NCI-H1092 (cell line): ENCODE measurements at regions not wholly inside any gene's neighbourhood (a gene's known extent, or its start where the extent isn't known, plus 50 kb on each side); places are given as distances from the start of the nearest gene placed in this dataset.

Experiments used
- DNase-seq: peaks from one replicate; lab custom pipeline; 2025; lab: John Stamatoyannopoulos, UW

DNA sequence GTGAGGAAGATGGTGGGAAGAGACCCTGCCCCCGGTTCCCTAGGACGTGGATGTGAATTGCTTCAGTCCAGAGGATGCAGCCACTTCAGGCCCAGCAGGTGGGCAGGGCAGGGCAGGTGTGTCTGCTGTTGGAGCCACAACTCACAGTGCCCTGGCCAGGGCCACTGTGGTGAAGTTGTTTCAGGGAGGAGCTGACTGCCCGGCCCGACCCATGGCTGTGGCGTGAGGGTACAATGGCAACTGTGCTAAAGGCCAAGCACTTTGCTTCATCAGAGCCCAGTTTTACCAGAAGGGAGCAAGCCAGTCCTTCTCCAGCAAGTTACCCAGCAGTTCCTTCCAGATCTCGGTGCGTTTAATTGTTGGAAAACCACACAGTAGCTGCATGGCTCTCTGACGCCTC lies 1174.4 kb downstream of the BRD1 start:
- DNase-seq, result no peak

DNA sequence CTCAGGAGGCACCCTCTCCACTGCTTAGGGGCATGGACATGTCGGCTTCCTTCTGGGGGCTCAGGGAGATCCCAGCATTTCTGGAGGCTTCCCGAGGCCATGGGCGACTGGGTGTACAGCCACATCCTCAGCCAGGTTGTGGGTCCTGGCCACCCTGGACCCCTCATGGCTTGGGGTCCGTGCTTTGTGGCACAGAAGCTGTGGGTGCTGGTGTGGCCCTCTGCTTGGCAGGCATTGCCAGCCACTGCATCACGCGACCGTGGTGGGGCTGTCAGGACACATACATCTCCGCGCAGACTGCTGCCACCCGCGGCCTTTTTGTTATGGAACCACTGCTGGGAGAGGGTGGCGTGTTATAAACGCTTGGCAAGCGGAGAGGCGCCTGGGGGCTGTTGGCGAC lies 1174.9 kb downstream of the BRD1 start:
- DNase-seq, result no peak

DNA sequence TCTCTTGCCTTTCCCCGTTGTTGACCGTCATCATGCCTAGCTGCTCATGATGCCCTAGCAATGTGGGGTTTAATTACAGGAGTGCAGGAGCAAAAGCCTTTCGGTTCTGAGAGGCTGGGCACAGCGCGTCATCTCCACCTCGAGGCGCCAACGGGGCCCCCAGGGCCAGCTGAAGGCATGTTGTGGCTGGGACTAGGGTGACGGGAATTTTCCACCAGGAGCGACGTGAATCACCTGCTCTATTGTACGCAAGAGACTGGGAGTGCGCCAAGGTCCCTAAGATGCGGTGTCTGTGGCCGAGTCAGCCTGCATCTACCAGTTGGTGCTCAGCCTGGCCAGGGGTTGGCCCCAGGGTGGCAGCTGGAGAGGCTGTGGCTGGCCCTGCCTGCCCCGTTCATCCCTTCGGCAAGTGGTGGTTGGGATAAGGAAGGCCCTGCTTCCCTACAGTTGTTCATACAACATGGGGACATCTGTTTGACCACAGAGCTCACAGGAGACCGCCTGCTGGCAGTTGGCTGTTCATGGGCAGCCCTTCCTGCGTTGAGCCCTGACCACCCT lies 1175.6 kb downstream of the BRD1 start:
- DNase-seq, result no peak

DNA sequence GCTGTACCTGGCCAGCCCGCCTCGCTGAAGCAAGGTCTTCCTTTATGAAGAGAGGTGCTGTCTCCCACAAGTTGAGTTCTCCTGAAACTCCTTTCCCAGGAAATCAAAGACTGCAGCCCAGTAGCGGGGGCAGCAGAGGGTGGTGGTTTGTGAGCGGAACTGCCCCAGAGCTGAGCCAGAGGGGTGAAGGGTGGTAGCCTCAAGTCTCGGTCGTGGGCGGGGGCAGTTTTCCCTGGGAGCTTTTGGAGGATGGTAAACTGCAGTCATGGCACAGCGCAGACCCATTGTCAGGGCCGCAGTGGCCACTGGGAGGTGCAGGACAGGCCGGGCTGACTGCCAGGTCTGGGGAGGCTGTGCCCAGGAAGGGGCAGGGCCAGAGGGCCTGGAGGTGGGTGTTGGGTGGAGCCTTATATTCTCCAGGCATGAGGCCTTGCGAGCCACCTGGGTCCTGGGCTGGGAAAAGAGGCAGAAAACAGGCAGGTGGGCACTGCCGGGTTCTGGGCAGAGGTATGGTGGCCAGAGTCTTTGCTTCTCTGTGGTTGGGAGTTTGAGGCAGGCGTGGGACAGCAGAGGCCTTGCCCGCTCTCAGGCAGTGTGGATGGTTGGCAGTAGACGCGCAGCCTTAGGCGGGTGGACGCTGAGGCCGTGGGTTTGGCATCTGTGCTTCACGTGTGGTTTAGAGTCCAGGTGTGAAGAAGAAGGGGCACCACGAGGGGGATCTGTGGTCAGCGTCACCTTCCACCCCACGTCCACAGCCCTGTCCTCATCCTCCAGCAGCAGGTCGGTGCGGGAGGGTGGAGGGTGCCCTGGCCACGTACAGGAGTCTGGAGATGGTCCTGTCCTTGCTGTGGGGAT lies 1176.4 kb downstream of the BRD1 start:
- no peak for DNase-seq

DNA sequence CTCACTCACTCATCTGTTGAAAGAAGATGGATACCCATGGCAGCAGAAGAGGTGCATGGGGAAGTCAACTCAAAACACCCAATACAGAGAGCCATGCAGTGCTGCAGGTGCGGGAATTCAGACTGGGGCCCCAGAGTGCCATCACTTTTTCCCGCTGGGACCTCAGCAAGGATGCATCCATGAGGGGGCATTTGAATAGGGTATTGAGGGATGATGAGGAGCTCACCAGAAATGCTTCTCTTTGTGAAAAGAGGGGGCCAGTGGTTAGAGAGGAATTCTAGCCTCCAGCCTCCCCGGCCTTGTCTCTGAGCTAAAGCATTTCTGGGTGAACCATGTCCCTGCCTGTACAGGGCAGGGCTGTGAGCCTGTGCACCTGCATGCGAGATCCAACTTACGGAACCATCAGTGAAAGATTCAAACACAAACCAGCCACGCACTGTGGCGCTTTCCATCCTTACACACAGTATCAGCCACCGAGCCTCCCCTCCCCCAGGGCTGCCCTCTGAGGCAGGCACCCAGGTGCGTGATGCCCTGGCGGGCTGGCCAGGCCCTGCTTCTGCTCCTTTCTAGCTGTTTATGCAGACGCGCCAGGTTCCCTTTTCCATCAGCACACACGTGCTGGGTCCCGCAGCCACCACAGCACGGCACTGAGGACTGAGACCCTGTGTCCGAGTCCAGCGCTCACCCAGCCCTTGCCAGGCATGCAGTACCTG lies 1177.2 kb downstream of the BRD1 start:
- DNase-seq, result no peak

DNA sequence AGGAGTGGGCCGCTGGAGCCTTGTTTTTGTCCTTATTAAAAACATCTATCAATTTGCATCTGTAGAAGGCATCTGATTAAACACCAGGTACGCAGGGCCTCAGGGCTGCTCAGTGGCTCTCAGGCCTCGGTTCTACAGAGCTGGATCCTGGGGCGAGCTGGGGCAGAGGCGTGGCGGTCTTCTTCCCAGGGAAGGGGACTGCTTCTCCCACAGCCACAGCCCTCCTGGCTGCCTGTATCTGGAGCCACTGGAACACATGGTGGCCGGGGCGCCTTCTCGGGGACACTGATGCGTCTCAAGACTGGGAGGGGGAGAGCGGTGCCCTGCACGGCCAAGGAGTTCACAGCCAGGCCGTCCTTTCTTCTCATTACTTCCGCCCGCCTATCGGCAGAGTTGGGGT lies 1178.2 kb downstream of the BRD1 start:
- DNase-seq, result no peak

DNA sequence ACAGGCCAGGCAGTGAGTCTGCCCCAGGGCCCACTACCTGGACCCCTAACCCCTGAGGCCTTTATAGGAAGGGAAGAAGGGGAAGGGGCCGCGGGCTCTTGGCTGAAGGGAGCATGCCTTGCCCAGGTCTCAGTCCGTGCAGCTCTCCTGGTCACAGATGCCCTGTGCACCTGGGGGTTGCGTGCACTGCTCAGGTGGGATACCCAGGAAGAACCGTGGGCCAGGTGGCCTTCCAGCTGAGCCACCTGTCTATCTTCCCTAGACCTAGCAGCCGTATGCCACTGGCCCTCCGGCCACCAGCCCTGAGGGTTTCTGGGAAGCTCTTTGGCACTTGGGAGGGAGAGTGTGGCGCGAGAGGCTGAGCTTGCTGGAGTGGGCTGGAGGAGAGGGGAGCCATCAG lies 1178.6 kb downstream of the BRD1 start:
- DNase-seq, result no peak

DNA sequence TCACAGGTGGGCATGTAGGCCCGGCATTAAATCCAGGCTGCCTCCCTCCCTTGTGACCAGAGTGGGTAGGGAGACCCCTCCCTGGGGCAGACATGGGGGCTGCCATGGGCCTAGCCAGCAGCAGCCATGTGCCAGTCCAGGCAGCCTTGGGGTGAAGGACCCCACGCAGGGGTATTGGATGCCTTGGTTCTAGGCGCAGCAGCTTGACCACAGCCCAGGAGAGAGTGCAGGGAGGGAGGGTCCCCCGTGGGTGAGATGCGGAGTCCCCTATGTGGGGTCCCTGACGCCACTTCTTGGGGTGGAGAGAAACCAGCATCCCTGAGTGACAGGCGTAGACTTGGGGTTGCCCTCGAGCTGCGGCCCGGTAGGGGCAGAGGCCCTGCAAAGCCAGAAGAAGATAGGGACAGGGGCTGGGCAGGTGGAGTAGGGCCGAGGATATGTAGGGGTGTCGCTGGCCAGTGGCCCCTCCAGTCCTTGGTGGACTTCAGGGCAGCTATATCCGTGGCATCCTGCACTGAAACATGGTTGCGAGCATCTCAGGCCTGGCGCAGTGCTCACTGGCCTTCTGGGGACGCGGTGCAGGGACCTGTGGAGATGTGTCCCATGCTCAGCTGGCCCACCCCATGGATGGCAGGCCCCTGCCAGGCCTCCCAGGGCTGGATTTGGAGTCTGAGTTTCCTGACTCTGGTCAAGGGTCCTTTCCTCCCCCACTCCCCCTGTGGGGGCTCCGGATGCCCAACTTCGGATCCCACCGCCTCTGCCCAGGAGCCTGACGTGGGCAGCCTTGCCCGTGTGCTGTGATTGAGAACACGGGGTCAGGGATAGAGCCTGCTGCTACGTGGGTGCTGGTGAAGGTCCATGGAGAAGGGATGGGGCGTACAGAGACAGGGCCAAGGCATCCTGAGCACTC lies 1179.8 kb downstream of the BRD1 start:
- DNase-seq, result no peak

DNA sequence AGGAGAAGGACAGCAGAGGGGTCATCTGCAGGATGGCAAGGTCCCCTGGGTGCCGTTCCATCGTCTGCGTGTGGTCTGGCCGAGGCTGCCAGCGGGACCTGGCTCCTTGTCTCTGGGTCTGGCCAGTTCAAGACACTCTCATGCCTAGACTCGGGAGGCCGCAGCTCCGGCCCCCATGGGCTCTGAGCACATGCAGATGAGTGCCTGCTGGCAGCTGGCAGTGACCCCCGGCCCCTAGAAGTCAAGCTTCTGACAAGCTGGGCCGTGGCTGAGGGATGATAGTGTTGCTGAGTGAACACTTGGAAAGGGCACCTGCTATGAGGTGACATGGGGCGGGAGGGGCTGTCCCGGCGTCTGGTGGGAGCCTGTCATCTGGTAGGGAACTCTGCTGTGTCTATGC lies 1180.6 kb downstream of the BRD1 start:
- no peak for DNase-seq

DNA sequence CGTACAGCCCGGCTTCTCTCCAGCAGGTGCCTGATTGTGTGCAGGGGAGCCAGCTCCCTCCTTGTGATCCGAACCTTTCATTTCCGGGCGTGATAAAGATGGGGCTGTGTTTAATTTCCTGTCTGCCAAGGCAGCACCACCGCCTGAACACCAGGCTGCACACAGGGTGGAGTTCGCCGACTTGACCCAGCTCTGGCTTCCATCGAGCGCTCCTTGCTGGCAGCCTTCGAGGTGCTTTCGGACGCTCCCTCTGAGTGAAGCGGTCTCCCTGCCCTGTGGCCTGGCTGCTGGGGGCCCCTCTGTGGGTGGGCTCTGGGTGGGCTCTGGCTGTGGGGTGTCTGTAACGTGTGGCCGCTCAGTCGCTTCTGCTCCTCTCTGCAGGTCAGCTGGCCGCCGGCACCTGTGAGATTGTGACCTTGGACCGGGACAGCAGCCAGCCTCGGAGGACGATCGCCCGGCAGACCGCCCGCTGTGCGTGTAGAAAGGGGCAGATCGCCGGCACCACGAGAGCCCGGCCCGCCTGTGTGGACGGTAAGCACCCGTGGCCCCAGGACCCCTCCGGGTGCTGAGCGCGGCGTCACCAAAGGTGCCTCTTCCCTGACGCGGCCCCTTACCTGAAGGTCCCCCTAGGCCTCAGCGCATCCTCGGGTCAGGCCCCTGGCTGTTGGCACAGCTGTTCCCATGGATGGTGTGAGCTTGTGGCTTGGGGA lies 1181.3 kb downstream of the BRD1 start:
- no peak for DNase-seq

DNA sequence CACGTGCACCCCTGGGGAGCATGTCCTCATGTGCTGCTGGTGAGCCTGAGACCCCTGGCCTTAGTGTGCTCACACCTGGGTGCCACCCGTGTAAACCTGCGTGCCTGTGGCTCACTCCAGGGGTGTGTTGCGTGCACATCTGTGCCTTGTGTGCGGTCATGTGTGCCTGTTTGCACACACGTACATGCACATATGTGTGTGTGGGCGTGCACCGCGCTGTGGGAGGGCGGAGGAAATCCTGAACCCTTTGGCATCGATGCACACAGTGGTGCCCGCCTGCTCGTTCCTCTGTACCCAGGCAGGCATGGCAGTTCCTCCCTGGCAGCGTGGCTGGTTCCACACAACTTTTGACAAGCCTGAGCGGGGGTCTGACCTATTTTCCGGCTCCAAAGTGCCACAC lies 1181.9 kb downstream of the BRD1 start:
- no peak for DNase-seq

DNA sequence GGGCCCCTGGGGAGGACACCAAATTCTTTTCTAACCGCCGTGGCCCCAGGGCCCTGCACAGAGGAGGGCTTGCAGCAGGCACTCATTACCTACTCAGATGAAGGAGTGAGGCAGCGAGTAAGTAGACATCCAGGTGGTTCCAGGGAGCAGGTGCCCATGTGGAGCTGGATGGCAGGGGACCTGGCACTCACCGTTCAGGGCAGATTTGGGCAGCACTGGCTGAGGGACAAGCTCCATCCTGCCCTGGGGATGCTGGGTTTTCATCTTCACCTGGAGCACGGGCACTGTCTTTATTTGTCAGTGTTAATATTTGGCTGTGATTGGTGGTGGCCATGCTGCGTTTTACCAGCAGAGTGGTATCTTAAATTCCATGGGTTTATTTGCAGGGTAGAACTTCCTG lies 1182.7 kb downstream of the BRD1 start:
- no peak for DNase-seq

DNA sequence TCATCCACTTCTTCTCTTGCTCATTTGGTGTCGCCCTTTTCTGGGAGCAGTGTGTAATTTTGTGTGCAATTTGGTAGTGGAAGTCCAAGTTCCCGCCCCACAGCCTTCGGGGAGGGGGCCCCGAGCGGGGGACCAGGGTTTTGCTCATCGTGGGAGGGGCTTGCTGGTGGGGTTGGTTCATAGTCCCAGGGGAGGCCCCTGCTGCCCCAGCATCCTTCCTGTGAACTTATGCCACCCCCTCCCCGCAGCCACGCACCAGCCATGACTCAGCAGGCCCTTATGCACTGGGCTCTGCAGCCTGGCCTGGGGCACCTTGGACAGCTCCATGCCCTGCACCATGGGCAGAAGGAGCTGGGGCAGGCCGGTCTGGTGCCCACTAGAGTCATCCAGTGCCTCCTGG lies 1183.6 kb downstream of the BRD1 start:
- no peak for DNase-seq

DNA sequence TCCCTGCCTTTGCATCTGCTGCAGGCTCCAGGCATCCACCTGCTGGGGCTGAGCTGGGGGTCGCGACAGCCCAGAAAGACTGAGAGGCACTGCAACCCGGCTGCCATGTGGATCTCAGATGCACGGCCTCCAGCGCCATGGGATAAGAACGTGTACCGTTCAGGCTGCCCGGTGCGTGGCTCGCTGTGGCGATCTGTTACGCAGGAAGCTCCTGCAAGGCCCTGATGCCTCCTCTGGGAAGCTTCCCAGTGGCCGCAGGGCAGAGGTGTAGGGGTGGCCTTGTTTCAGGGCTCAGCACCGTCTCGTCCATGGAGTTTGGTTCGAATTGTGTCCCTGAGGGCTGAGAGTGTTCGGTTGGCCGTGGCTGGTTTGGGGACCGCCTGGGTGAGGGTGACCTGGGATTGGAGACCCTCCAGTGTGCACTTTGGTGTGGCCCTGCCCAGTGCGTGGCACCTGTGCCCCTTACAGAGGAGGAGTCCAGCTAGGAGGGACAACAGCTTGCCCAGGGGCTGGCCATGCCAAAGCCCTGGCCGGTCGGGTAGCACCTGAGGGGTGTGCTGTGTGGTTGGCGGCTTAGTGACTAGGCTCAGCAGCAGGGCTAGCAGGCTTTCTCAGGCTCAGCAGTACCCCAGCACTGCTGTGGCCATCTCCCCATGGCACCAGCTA lies 1184.5 kb downstream of the BRD1 start:
- DNase-seq, result no peak

DNA sequence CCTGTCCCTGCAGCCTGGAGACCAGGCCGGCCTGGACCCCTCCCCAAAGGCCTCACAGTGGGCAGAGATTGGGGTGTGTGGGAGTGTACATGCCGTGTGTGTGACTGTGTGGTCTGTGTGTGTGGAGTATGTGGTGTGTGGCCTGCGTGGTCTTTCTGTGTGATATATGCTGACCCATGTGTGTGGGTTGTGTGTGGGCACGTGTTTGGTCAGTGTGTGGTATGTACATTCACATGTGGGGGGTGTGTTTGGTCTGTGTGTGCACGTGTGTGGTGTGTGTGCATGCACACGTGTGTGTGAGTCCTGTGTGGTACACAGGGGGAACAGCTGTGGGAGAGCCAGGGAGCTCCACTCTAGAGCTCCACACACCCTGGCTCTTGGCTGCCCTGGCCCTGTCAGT lies 1185.1 kb downstream of the BRD1 start:
- no peak for DNase-seq

DNA sequence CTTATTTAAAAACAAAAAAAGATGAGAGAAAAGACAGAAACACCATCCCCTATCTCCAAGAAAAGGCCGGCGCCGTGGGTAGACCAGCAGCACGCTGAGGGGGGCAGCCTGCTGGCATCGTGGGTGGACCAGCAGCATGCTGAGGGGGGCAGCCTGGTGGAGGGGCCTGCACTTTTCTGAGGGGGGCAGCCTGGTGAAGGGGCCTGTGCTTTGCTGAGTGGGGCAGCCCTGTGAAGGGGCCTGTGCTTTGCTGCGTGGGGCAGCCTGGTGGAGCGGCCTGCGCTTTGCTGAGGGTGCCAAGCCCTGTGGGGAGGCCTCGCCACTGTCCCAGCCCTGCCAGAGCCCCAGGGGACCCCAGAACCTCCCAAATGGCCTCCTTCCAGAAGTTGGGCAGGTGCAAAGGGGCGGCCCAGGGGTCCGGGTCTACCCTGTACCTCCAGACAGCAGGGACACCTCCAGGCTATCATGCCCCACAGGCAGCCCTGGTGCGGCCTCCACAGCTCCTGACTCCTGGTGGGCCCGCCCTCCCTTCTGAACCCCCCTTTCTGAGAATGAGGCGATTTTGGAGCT lies 1185.7 kb downstream of the BRD1 start:
- DNase-seq, result no peak

DNA sequence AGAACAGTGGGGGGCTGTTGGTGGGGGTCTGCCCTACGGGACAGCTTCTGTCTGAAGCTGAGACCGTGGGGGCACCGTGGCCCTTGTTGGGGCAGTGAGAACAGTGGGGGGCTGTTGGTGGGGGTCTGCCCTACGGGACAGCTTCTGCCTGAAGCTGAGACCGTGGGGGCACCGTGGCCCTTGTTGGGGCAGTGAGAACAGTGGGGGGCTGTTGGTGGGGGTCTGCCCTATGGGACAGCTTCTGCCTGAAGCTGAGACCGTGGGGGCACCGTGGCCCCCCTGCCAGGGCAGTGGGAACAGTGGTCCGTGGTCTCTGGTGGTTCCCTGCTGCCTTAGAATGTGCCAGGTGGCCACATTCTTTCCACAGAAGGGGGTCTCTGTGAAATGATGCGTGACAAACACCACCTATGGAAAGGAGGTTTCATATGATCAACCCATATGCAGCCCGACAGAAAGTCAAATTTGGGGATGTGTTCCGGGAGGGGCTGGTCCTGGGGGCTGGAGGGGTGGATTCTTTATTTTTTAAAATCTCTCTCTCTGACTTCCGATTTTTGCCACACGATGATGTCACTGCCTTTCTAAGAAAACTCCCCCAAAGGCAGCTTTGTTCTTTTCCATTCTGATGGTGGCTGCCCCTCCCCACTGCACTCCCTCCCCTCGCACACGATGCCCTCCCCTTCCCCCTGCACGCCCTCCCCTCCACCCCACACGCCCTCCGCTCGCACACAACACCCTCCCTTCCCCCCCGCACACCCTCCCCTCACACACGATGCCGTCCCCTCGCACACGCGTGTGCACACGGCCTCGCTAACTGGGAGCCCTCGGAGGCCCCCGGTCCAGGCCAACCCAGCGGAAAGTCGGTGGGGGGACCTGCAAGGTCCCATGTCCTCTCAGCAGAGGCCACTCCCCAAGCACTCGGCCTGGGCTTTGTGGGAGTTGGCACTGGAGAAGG lies 1186.5 kb downstream of the BRD1 start:
- DNase-seq, result no peak

DNA sequence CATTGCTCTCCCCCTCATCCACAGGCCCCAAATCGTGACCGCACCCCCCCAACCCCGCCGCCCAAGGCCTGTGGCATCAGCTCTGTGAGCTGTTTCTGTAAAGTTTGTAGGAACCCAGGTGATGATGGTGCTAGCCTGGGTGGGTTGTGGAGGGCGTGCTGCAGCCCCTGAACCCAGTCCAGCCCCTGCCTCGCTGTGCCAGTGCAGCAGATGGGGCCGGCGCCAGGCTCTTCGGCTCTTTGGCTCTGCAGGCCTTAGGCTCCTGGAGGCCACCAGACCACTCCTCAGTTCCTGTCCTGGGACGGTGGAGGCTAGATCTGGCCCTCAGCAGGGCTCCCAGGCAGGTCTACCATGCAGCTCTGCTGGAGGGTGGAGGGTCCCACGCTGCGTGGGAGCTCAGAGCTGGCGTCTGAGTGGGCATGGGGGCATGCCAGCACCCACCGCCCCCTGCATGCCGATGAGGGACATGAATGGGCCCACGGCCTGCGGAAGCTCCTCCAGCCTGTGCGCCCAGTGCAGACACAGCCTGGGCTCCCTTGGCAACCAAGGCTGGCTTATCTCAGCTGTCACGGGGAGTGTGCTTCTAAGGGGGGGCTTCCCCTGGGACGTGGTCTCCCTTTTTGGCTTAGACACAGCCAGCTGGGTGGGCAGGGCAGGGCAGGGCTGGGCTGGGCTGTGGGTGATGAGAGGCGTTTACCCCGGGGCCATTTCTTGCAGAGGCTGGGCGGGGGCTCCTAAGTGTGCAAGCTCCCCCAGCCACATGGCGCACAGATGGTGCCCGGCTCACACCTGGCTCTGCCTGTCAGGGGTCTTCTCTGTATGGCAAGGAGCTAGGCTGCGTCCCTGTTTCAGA lies 1187.6 kb downstream of the BRD1 start:
- no peak for DNase-seq
